HCT116 (cell line): ENCODE measurements at regions not wholly inside any gene's neighbourhood (a gene's known extent, or its start where the extent isn't known, plus 50 kb on each side); places are given as distances from the start of the nearest gene placed in this dataset.

ENCODE experiments used
- ATAC-seq: fragments of 200-7000 bp; cut with Tn5 transposase; 2 replicates; pipeline ENCODE4 v1.9.1; 2020; ENCODE audit warnings: mild to moderate bottlenecking, moderate library complexity
- BruUV-seq: library from RNA; stranded (reverse); fragments of 400-500 nt; replicated peaks from 2 replicates; lab custom pipeline; 2021; lab: Mats Ljungman, UMichigan
- CTCF ChIA-PET: fragments of 300-600 bp; sonication (Branson Sonifier 250); formaldehyde crosslinking; loops from one replicate; lab custom pipeline; 2021; ENCODE audit warnings: antibody characterized with exemption; lab: Charles Lee
- POLR2A ChIA-PET: fragments of 300-600, 350-600 bp; sonication (Branson Sonifier 250); formaldehyde crosslinking; loops from one replicate; lab custom pipeline; 2021; ENCODE audit warnings: antibody characterized with exemption; lab: Charles Lee
- RAD21 ChIA-PET, 2 experiments: fragments of 300-600 bp; sonication (Branson Sonifier 250); formaldehyde crosslinking; loops; one replicate each; lab custom pipeline; 2023; ENCODE audit warnings: low total read pairs in 2 of 2; ENCODE audit not compliant: uncharacterized antibody in 2 of 2, unreplicated experiment in 2 of 2, low non-redundant PET in 1 of 2; lab: Charles Lee
- DNase-seq: peaks from one replicate; pipeline ENCODE4 v3.0.0-alpha.2; 2010; ENCODE audit warnings: low read depth, low spot score
- H2AFZ ChIP-seq: fragments of 200-600 bp; shearing (Covaris generic), sonication (generic); 2 replicates; pipeline ENCODE4 v1.6.1; 2017; ENCODE audit warnings: low read depth, mixed run types, mixed read lengths, antibody characterized with exemption, low read length; ENCODE audit not compliant: poor library complexity, severe bottlenecking
- H3K27ac ChIP-seq: 2 replicates; pipeline ENCODE4 v1.5.1; 2012; ENCODE audit warnings: low read depth, low read length
- H3K27me3 ChIP-seq: fragments of 200-600 bp; sonication (generic); 2 replicates; pipeline ENCODE4 v1.6.1; 2016; ENCODE audit warnings: mixed run types, low read length, mixed read lengths; ENCODE audit not compliant: insufficient read depth
- H3K36me3 ChIP-seq, 2 experiments: fragments of 200-500 bp in 1 of 2; fragments of 200-600 bp in 1 of 2; sonication (Bioruptor generic) in 1 of 2; sonication (generic) in 1 of 2; 2 replicates each; pipeline versions ENCODE4 v1.5.1 to v1.6.1; 2014 to 2016; ENCODE audit warnings: low read length in 2 of 2, inconsistent platforms in 1 of 2, mixed read lengths in 1 of 2, mixed run types in 1 of 2; ENCODE audit not compliant: insufficient read depth in 2 of 2, control insufficient read depth in 1 of 2
- H3K4me1 ChIP-seq, 2 experiments: fragments of 200-600 bp in 1 of 2; sonication (generic) in 1 of 2; 2 replicates each; pipeline versions ENCODE4 v1.5.1 to v1.6.1; 2012 to 2017; ENCODE audit warnings: low read length in 2 of 2, inconsistent platforms in 1 of 2, mild to moderate bottlenecking in 1 of 2, mixed read lengths in 1 of 2, mixed run types in 1 of 2, moderate library complexity in 1 of 2; ENCODE audit not compliant: insufficient read depth in 2 of 2, control insufficient read depth in 1 of 2
- H3K4me2 ChIP-seq: fragments of 200-600 bp; sonication (generic); 2 replicates; pipeline ENCODE4 v1.6.1; 2017; ENCODE audit warnings: mixed run types, low read length, mixed read lengths
- H3K4me3 ChIP-seq, 2 experiments: fragments of 200-600 bp in 1 of 2; sonication (generic) in 1 of 2; replicated peaks in 1 of 2; 2 replicates each; pipeline ENCODE4 v1.5.1; 2011 to 2016; ENCODE audit warnings: low read length in 2 of 2, control low read depth in 1 of 2, low read depth in 1 of 2, mild to moderate bottlenecking in 1 of 2, mixed read lengths in 1 of 2, mixed run types in 1 of 2
- H3K79me2 ChIP-seq: fragments of 200-600 bp; sonication (generic); 2 replicates; pipeline ENCODE4 v1.6.1; 2017; ENCODE audit warnings: mild to moderate bottlenecking, mixed run types, low read length, moderate library complexity, mixed read lengths; ENCODE audit not compliant: insufficient read depth
- H3K9ac ChIP-seq: fragments of 200-600 bp; sonication (generic); 2 replicates; pipeline ENCODE4 v1.6.1; 2016; ENCODE audit warnings: low read length, mixed read lengths
- H3K9me2 ChIP-seq: fragments of 200-600 bp; sonication (generic), shearing (Covaris generic); 2 replicates; pipeline ENCODE4 v1.6.1; 2017; ENCODE audit warnings: mixed run types, mild to moderate bottlenecking, moderate library complexity; ENCODE audit not compliant: insufficient read depth
- H3K9me3 ChIP-seq, 2 experiments: fragments of 200-500 bp in 1 of 2; fragments of 200-600 bp in 1 of 2; sonication (Bioruptor generic) in 1 of 2; sonication (generic) in 1 of 2; 2 replicates each; pipeline ENCODE4 v1.6.1; 2014 to 2017; ENCODE audit warnings: low read length in 2 of 2, mixed read lengths in 2 of 2, inconsistent platforms in 1 of 2, low read depth in 1 of 2, mild to moderate bottlenecking in 1 of 2, mixed run types in 1 of 2, moderate library complexity in 1 of 2; ENCODE audit not compliant: control insufficient read depth in 1 of 2, insufficient read depth in 1 of 2
- H4K20me1 ChIP-seq: fragments of 200-600 bp; sonication (generic), shearing (Covaris generic); 2 replicates; pipeline ENCODE4 v1.6.1; 2017; ENCODE audit warnings: mixed run types, mild to moderate bottlenecking, moderate library complexity; ENCODE audit not compliant: insufficient read depth
- CEBPB ChIP-seq: IDR thresholded peaks from 2 replicates; pipeline ENCODE4 v1.6.1; 2012; ENCODE audit warnings: low read depth
- EZH2phosphoT487 ChIP-seq: fragments of 200-600 bp; IDR thresholded peaks from 2 replicates; pipeline ENCODE4 v1.6.1; 2018; ENCODE audit warnings: antibody characterized with exemption, borderline replicate concordance
- REST ChIP-seq: IDR thresholded peaks from 2 replicates; pipeline ENCODE4 v1.6.1; 2012; ENCODE audit warnings: low read depth
- intact Hi-C: fragments of 100-400 bp; cut with micrococcal nuclease; formaldehyde crosslinking; loops from 2 replicates; pipeline ENCODE4 v1.10.0; 2022
- TF ChIP-seq, protein P1 (sequence below), 3 experiments: fragments of 200-600 bp in 1 of 3; sonication (generic) in 1 of 3; IDR thresholded peaks in 2 of 3; conservative IDR thresholded peaks in 1 of 3; 2 replicates each; pipeline ENCODE4 v1.5.1; 2012 to 2017; ENCODE audit warnings: low read depth in 2 of 3, low read length in 2 of 3, antibody characterized with exemption in 1 of 3, borderline replicate concordance in 1 of 3, control low read depth in 1 of 3, mild to moderate bottlenecking in 1 of 3, mixed read lengths in 1 of 3, mixed run types in 1 of 3, moderate library complexity in 1 of 3; ENCODE audit not compliant: insufficient read depth in 1 of 3
- TF ChIP-seq, protein P2 (sequence below): IDR thresholded peaks from 2 replicates; pipeline ENCODE4 v1.6.1; 2012

DNA sequence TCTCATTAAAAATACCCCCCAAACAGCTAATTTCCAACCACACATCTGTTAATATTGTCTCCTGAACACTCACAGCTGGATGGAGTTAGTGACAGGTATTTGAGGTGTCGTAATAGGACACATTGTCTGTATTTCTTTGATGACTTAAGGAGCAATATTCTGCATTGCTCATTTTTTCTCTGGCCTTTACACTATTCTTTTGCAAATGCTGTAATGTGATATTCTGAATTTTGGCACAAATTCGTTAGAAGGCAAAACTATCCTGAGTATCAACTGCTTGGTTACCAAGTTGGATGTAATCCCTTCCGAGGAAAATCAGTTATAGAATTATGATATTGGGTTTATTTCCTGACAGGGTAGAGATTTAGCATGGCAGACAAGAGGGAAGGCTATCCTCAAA is 1030.2 kb downstream of the MCTP2 start:
- intact Hi-C loops, result no loop called here
- CTCF ChIA-PET, result no interaction called here
- POLR2A ChIA-PET, result no interaction called here

More for the DNA sequence above, 1030.2 kb downstream of the MCTP2 start:
- no TSS peak for BruUV-seq
- Histone ChIP-seq H3K27ac (no peak overlapping the region), H3K27me3 (no peaks in the 10 kb centered on the region), H3K4me3 (no peak overlapping the region), H4K20me1 (no peaks in the 10 kb centered on the region), H2AFZ (no peak overlapping the region), H3K9me2 (no peaks in the 10 kb centered on the region), H3K79me2 (no peaks in the 10 kb centered on the region), H3K4me1 (peaks cover 0 to 2% of the 10 kb centered on the region in 2 experiments; a peak in 1 of 4 replicates), H3K9me3 (no peaks in the 10 kb centered on the region), H3K9ac (no peak overlapping the region), H3K4me2 (no peak overlapping the region), H3K36me3 (no peaks in the 10 kb centered on the region)
- TF ChIP-seq EZH2phosphoT487 (no peak), REST (no peak), CEBPB (no peak)
- TF ChIP-seq, protein P1, sequence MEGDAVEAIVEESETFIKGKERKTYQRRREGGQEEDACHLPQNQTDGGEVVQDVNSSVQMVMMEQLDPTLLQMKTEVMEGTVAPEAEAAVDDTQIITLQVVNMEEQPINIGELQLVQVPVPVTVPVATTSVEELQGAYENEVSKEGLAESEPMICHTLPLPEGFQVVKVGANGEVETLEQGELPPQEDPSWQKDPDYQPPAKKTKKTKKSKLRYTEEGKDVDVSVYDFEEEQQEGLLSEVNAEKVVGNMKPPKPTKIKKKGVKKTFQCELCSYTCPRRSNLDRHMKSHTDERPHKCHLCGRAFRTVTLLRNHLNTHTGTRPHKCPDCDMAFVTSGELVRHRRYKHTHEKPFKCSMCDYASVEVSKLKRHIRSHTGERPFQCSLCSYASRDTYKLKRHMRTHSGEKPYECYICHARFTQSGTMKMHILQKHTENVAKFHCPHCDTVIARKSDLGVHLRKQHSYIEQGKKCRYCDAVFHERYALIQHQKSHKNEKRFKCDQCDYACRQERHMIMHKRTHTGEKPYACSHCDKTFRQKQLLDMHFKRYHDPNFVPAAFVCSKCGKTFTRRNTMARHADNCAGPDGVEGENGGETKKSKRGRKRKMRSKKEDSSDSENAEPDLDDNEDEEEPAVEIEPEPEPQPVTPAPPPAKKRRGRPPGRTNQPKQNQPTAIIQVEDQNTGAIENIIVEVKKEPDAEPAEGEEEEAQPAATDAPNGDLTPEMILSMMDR (IDR thresholded peaks at IDR 0.05 in 2 of 3, conservative IDR thresholded peaks at IDR 0.05 in 1 of 3; ENCODE audit: borderline replicate concordance in 1 of 3, insufficient read depth in 1 of 3, low read depth in 2 of 3, low read length in 2 of 3), result no peak
- TF ChIP-seq, protein P2, sequence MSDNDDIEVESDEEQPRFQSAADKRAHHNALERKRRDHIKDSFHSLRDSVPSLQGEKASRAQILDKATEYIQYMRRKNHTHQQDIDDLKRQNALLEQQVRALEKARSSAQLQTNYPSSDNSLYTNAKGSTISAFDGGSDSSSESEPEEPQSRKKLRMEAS, result no peak
- RAD21 ChIA-PET, result no interaction called here
- no peak for DNase-seq
- ATAC-seq, result no peak
